CD14-positive monocyte (primary cell): ENCODE measurements at regions not wholly inside any gene's neighbourhood (a gene's known extent, or its start where the extent isn't known, plus 50 kb on each side); places are given as distances from the start of the nearest gene placed in this dataset.
A peak's percentile ranks its signal among the peaks of the same experiment; 100 is the strongest.

Experiments used
- DNase-seq, 3 donors: peaks; one replicate each; pipeline ENCODE4 v3.0.0-alpha.2; 2011 to 2022
- H2AFZ ChIP-seq: 2 replicates; pipeline ENCODE4 v1.6.0; 2012; ENCODE audit warnings: mild to moderate bottlenecking, low read depth, low read length, inconsistent platforms; ENCODE audit not compliant: insufficient read depth, poor library complexity, severe bottlenecking
- H3K27ac ChIP-seq, 2 donors: 1 replicate in 1 of 2; 2 replicates in 1 of 2; pipeline ENCODE4 v1.5.1; 2012 to 2013; ENCODE audit warnings: low read length in 2 of 2, control low read depth in 1 of 2, inconsistent platforms in 1 of 2, low read depth in 1 of 2, mild to moderate bottlenecking in 1 of 2
- H3K27me3 ChIP-seq, 2 donors: one replicate each; pipeline versions ENCODE4 v1.6.0 to v1.6.1; 2011 to 2013; ENCODE audit warnings: low read length in 2 of 2; ENCODE audit not compliant: control insufficient read depth in 2 of 2, insufficient read depth in 2 of 2
- H3K36me3 ChIP-seq, 2 donors: replicated peaks in 1 of 2; 1 replicate in 1 of 2; 2 replicates in 1 of 2; pipeline versions ENCODE4 v1.5.1 to v1.6.1; 2012 to 2013; ENCODE audit warnings: low read length in 2 of 2, control low read depth in 1 of 2, inconsistent platforms in 1 of 2, mild to moderate bottlenecking in 1 of 2; ENCODE audit not compliant: insufficient read depth in 2 of 2, control insufficient read depth in 1 of 2
- H3K4me1 ChIP-seq, 2 donors: 1 replicate in 1 of 2; 2 replicates in 1 of 2; pipeline versions ENCODE4 v1.5.1 to v1.6.1; 2012 to 2013; ENCODE audit warnings: low read length in 2 of 2, control low read depth in 1 of 2, inconsistent platforms in 1 of 2, mild to moderate bottlenecking in 1 of 2, moderate library complexity in 1 of 2; ENCODE audit not compliant: insufficient read depth in 2 of 2, control insufficient read depth in 1 of 2
- H3K4me2 ChIP-seq: replicated peaks from 2 replicates; pipeline ENCODE3; 2012; ENCODE audit warnings: low read length, moderate library complexity, mild to moderate bottlenecking; ENCODE audit not compliant: poor library complexity, severe bottlenecking; ENCODE audit errors: extremely low read depth
- H3K4me3 ChIP-seq, 3 experiments: fragments of 200-600 bp in 1 of 3; sonication (generic) in 1 of 3; replicated peaks in 1 of 3; 1 replicate in 2 of 3; 2 replicates in 1 of 3; pipeline ENCODE4 v1.5.1; 2011 to 2013; ENCODE audit warnings: low read length in 3 of 3, mild to moderate bottlenecking in 3 of 3, control low read depth in 2 of 3, low read depth in 2 of 3, inconsistent platforms in 1 of 3, moderate library complexity in 1 of 3
- H3K79me2 ChIP-seq: 2 replicates; pipeline ENCODE4 v1.6.0; 2012; ENCODE audit warnings: mild to moderate bottlenecking, control low read depth, inconsistent platforms, low read length, moderate library complexity; ENCODE audit not compliant: insufficient read depth
- H3K9ac ChIP-seq: 2 replicates; pipeline ENCODE4 v1.6.0; 2017; ENCODE audit warnings: low read length, mild to moderate bottlenecking; ENCODE audit not compliant: insufficient read depth, poor library complexity, severe bottlenecking
- H3K9me3 ChIP-seq, 2 donors: replicated peaks in 1 of 2; 1 replicate in 1 of 2; 2 replicates in 1 of 2; pipeline versions ENCODE4 v1.5.1 to v1.6.1; 2012 to 2013; ENCODE audit warnings: low read length in 2 of 2, control low read depth in 1 of 2; ENCODE audit not compliant: control insufficient read depth in 1 of 2, insufficient read depth in 1 of 2
- H4K20me1 ChIP-seq: 2 replicates; pipeline ENCODE4 v1.6.0; 2012; ENCODE audit warnings: mild to moderate bottlenecking, low read length, control low read depth, moderate library complexity; ENCODE audit not compliant: insufficient read depth
- H3K27ac Mint-ChIP-seq, 7 donors: one replicate each; pipeline ENCODE4 v1.8.0; 2020; ENCODE audit warnings: mild to moderate bottlenecking in 7 of 7, mixed read lengths in 7 of 7, moderate library complexity in 6 of 7, inconsistent platforms in 2 of 7
- H3K27me3 Mint-ChIP-seq, 3 donors: one replicate each; pipeline ENCODE4 v1.8.0; 2021 to 2022; ENCODE audit warnings: low read depth in 3 of 3, mild to moderate bottlenecking in 3 of 3, mixed read lengths in 3 of 3, moderate library complexity in 3 of 3, inconsistent platforms in 1 of 3
- H3K36me3 Mint-ChIP-seq, 2 donors: one replicate each; pipeline ENCODE4 v1.8.0; 2020; ENCODE audit warnings: mixed read lengths in 2 of 2, inconsistent platforms in 1 of 2, mild to moderate bottlenecking in 1 of 2
- H3K4me1 Mint-ChIP-seq: one replicate; pipeline ENCODE4 v1.8.0; 2020; ENCODE audit warnings: mild to moderate bottlenecking, mixed read lengths
- H3K4me3 Mint-ChIP-seq, 2 donors: one replicate each; pipeline ENCODE4 v1.8.0; 2020; ENCODE audit warnings: mild to moderate bottlenecking in 2 of 2, mixed read lengths in 2 of 2, moderate library complexity in 1 of 2
- H3K9me3 Mint-ChIP-seq, 7 donors: one replicate each; pipeline ENCODE4 v1.8.0; 2020 to 2022; ENCODE audit warnings: mixed read lengths in 7 of 7, mild to moderate bottlenecking in 6 of 7, moderate library complexity in 6 of 7, inconsistent platforms in 2 of 7
- CTCF ChIP-seq: fragments of 200-600 bp; IDR thresholded peaks from one replicate; pipeline ENCODE4 v1.8.0; 2022; ENCODE audit warnings: antibody characterized with exemption, mild to moderate bottlenecking
- WGBS: methylation state at CpG from one replicate; pipeline ENCODE4 v1.1.5; 2013; ENCODE audit warnings: missing lambda C conversion rate; ENCODE audit not compliant: insufficient coverage; 5-methylcytosine and 5-hydroxymethylcytosine counted together
- intact Hi-C, 2 donors: fragments of 100-400 bp; cut with micrococcal nuclease; formaldehyde crosslinking; loops; one replicate each; pipeline versions ENCODE4 v1.15.0 to v1.15.1; 2023

- no peaks in the 10 kb centered on the region for H4K20me1 ChIP-seq
- H3K79me2 ChIP-seq = no peaks in the 10 kb centered on the region
- no peak for DNase-seq
- H3K4me2 ChIP-seq = no peak overlapping the region
- Mint-ChIP-seq H3K4me1 (no peaks in the 10 kb centered on the region), H3K36me3 (no peaks in the 10 kb centered on the region), H3K9me3 (no peaks in the 10 kb centered on the region), H3K27me3 (peaks cover 4 to 7% (median 5%) of the 10 kb centered on the region in 3 donors), H3K27ac (no peak overlapping the region), H3K4me3 (no peak overlapping the region)
- no peak overlapping the region for H3K9ac ChIP-seq
- 76% methylated on average over 2 of the region's 4 CpGs for WGBS
- H3K36me3 ChIP-seq = no peaks in the 10 kb centered on the region
- H2AFZ ChIP-seq = no peak overlapping the region
- no peaks in the 10 kb centered on the region for H3K9me3 ChIP-seq
- intact Hi-C loops = no loop called here
- no peak for TF ChIP-seq CTCF
- H3K27ac ChIP-seq = no peak overlapping the region
- H3K27me3 ChIP-seq = no peaks in the 10 kb centered on the region
- no peaks in the 10 kb centered on the region for H3K4me1 ChIP-seq
- H3K4me3 ChIP-seq = no peak overlapping the region
Observed at GRCh38 chr4:67333664-67334063, 211.6 kb downstream of the CENPC start.

- Histone ChIP-seq H4K20me1 (no peaks in the 10 kb centered on the region), H3K9me3 (no peaks in the 10 kb centered on the region), H2AFZ (no peak overlapping the region), H3K4me1 (no peaks in the 10 kb centered on the region), H3K27me3 (no peaks in the 10 kb centered on the region), H3K79me2 (no peaks in the 10 kb centered on the region), H3K27ac (no peak overlapping the region), H3K4me3 (no peak overlapping the region), H3K4me2 (no peak overlapping the region), H3K36me3 (no peaks in the 10 kb centered on the region), H3K9ac (no peak overlapping the region)
- H3K4me1 Mint-ChIP-seq = no peaks in the 10 kb centered on the region
- H3K27me3 Mint-ChIP-seq = peaks cover 3 to 10% (median 4%) of the 10 kb centered on the region in 3 donors
- no peak overlapping the region for H3K4me3 Mint-ChIP-seq
- no peaks in the 10 kb centered on the region for H3K36me3 Mint-ChIP-seq
- TF ChIP-seq CTCF = peak; percentile 35
- WGBS = 30% methylated on average over 2 of the region's 4 CpGs
- no peak for DNase-seq
- H3K27ac Mint-ChIP-seq = no peak overlapping the region
- intact Hi-C loops = no loop called here
- no peaks in the 10 kb centered on the region for H3K9me3 Mint-ChIP-seq
Observed at GRCh38 chr4:67332627-67333026, 212.7 kb downstream of the CENPC start.
